DND-41 (cell line): ENCODE measurements at regions not wholly inside any gene's neighbourhood (a gene's known extent, or its start where the extent isn't known, plus 50 kb on each side); places are given as distances from the start of the nearest gene placed in this dataset.

Experiments used
- EZH2 ChIP-seq: IDR thresholded peaks from 3 replicates; pipeline ENCODE4 v1.6.1; 2012; ENCODE audit warnings: borderline replicate concordance, low read depth, mild to moderate bottlenecking, moderate library complexity, low read length, inconsistent platforms; ENCODE audit not compliant: severe bottlenecking
- TF ChIP-seq, protein P1 (sequence below): IDR thresholded peaks from 2 replicates; pipeline ENCODE4 v1.5.1; 2012; ENCODE audit warnings: borderline replicate concordance, low read length, moderate library complexity, mild to moderate bottlenecking; ENCODE audit not compliant: poor library complexity, severe bottlenecking; ENCODE audit errors: extremely low read depth

DNA sequence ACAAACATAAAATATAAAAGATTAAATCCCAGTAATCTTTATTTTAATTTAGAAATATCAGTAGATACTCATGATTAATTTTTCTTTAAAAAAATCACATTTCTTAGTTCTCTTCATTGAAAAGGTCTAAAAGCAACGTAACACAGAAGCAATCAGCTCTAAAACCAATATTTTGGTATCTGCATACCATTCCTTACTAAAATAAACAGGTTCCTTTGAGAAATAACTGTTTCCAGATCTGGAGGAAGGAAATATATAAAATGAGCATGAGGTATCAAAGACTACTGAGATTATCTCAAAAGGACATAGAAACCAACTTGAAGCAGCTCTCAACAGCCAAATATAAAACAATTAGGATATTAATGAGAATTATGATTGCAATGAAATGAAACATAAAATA lies 301.0 kb upstream of the GNAI1 start:
- TF ChIP-seq EZH2: no peak
- TF ChIP-seq, protein P1, sequence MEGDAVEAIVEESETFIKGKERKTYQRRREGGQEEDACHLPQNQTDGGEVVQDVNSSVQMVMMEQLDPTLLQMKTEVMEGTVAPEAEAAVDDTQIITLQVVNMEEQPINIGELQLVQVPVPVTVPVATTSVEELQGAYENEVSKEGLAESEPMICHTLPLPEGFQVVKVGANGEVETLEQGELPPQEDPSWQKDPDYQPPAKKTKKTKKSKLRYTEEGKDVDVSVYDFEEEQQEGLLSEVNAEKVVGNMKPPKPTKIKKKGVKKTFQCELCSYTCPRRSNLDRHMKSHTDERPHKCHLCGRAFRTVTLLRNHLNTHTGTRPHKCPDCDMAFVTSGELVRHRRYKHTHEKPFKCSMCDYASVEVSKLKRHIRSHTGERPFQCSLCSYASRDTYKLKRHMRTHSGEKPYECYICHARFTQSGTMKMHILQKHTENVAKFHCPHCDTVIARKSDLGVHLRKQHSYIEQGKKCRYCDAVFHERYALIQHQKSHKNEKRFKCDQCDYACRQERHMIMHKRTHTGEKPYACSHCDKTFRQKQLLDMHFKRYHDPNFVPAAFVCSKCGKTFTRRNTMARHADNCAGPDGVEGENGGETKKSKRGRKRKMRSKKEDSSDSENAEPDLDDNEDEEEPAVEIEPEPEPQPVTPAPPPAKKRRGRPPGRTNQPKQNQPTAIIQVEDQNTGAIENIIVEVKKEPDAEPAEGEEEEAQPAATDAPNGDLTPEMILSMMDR: no peak
